ENCODE measurements at regions not wholly inside any gene's neighbourhood (a gene's known extent, or its start where the extent isn't known, plus 50 kb on each side); places are given as distances from the start of the nearest gene placed in this dataset.
"Not testable (repeated sequence)": the region's sequence is repeated elsewhere in the genome, so short reads cannot be mapped to it uniquely, and the experiment has no call there.

DNA sequence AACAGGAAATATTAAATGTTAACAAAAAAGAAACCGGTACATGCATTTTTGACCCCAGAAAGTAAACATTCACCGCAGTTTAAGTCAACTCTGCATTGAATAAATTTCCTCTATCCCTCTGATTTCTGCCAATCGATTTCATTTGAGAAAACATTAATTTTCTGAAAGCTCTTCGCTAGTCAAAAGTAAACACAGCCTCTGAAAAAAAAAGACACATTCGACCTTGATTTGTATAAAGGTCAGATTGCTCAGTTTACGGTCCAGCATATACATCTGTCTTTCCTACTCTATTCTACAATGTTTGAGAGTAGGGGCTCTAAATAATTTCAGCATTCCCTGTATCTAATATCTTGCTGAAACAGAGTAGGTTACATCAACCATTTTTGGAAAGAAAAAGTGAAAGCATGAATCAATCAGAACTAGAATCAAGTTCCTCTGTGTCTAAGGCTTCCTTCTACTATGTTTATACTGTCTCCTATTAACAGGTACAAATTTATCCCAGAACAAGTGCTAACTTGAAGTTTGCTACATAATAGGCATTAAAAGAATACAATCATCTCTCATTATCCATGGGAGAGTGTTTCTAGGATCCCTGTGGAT lies 243.8 kb downstream of the UBE2NL start:
- H3K36me3 ChIP-seq; H3K27ac ChIP-seq; DNase-seq; H3K4me3 ChIP-seq; H3K27me3 ChIP-seq; ATAC-seq; H3K4me1 ChIP-seq; H3K9me3 ChIP-seq; intact Hi-C loops (cut with DNase I): not testable (repeated sequence)

DNA sequence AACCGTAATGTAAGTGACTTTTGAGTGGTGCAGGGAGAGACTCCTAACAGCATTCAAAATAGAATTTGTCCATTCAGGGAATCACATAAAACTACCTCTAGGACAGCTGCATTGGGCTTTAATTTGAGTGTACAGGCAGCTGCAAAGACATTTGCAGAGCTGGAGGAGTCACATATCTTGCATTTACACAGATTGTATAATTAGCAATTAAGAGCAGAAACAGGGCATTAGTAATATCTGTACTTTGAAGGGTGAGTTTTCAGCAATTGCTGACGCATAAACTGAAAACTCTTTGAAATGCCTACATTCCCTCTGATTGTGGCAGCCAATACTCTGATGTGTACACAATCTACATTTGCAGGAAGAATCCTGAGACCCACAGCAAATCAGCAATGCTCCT lies 245.6 kb downstream of the UBE2NL start:
- DNase-seq; H3K27me3 ChIP-seq; intact Hi-C loops (cut with DNase I); H3K4me3 ChIP-seq; H3K4me1 ChIP-seq; H3K36me3 ChIP-seq; H3K27ac ChIP-seq; H3K9me3 ChIP-seq; ATAC-seq: not testable (repeated sequence)

DNA sequence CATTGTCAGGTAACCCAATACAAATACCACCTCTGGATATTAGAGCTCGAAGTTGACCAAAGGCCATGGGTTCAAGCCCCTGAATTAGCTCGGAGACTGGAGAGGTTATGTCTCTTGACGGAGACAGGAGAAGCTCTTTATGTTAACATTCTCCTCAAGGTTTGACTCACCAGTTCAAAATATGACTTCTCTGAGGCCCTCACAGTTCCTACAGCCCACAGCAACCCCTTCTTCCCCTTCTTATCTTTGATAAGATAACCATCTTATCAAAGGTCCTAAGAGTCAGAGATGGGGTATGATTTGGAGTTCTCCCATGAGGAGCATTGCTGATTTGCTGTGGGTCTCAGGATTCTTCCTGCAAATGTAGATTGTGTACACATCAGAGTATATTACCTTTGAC lies 246.6 kb downstream of the UBE2NL start:
- H3K9me3 ChIP-seq; intact Hi-C loops (cut with DNase I); ATAC-seq; H3K36me3 ChIP-seq; H3K4me1 ChIP-seq; H3K4me3 ChIP-seq; H3K27ac ChIP-seq; H3K27me3 ChIP-seq; DNase-seq: not testable (repeated sequence)

DNA sequence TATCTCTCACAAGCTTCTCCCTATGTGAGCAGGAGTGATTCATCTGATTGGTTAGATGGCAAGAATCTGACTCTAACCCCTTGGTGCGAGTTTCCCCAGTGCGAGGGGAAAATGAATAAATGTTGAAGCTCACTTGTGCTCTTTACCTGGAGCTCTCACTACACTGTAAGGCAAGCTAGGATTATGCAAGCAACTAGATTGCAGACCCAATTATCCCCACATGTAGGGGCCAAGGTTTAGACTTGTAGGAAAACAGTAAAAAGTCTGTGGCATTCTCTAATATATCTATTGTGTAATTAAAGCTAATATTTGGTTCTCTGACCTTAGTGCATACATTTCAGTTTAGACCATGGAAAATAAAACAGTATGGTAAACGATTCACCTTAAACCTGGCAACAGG lies 247.2 kb downstream of the UBE2NL start:
- H3K36me3 ChIP-seq; H3K27ac ChIP-seq; H3K9me3 ChIP-seq; DNase-seq; ATAC-seq; H3K4me1 ChIP-seq; H3K27me3 ChIP-seq; intact Hi-C loops (cut with DNase I); H3K4me3 ChIP-seq: not testable (repeated sequence)

DNA sequence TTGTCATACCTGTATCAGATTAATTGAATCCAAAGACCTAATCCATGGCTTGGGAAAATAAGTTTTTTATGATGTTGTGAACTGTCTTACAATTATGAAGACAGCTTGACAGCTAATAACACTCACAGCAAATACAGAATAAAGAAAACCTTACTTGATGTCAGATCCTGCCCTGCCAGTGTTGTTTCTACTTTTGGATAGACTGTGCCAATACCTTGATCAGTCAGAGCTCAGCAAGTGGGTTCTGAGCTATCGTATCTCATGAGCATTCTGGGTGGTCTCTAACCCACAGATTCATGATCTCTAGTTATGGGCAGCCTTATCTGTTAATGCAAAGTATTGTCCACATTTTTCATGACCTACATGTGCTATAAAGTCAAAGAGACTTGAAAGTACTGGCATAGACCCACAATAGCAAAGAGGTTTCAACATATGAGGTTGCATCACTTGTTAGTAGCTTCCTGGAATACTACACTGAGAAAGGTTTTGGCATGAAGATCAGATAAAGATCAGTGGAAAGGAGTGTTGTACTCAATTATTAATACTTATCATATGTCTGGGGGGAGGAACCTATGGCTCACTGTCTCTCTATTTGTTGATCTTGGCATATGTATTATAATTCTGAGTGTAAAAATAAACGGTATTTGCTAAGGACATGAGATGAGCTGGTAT lies 250.7 kb downstream of the UBE2NL start:
- intact Hi-C loops (cut with DNase I); H3K36me3 ChIP-seq; H3K4me3 ChIP-seq; H3K4me1 ChIP-seq; H3K9me3 ChIP-seq; DNase-seq; H3K27ac ChIP-seq; H3K27me3 ChIP-seq: not testable (repeated sequence)
- peak; percentile 46 for ATAC-seq

DNA sequence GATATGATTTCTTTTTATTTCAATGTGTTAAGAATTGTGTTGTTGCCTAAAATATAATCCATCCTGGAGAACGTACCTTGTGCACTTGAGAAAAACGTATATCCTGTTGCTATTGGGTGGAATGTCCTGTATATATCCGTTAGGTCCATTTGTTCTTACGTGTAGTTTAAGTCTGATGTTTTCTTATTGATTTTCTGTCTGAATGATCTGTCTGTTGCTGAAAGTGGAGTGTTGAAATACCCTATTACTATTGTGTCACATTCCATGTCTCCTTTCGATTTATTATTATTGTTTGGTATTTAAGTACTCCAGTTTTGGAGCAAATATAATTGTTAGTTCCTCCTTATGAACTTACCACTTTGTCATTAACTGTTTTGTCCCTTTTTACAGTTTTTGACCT lies 270.6 kb downstream of the UBE2NL start:
- ATAC-seq, H3K27me3 ChIP-seq, DNase-seq: not testable (repeated sequence)

DNA sequence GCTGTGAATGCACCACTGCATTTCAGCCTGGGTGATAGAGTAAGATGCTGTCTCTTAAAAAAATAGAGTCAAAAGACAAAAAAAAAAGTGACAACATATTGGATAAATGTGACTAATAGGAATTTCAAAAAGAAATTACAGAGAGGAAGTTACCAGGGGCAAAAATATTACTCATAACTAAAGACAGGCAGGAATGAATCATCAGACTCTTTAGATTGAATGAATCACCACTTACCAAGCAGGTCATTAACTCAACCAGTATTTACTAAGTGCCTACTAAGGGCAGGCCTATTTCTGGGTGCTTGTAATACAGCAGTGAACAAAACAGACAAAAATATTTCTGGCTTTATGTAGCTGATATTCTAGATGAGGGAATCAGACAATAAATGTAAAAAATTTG lies 301.3 kb downstream of the UBE2NL start:
- H3K9me3 ChIP-seq; H3K4me1 ChIP-seq; H3K27me3 ChIP-seq; DNase-seq; H3K36me3 ChIP-seq; H3K27ac ChIP-seq; intact Hi-C loops (cut with DNase I); ATAC-seq; H3K4me3 ChIP-seq: not testable (repeated sequence)

More for the DNA sequence above, 270.6 kb downstream of the UBE2NL start:
- H3K4me3 ChIP-seq; intact Hi-C loops (cut with DNase I); H3K9me3 ChIP-seq; H3K36me3 ChIP-seq; H3K4me1 ChIP-seq; H3K27ac ChIP-seq: not testable (repeated sequence)

DNA sequence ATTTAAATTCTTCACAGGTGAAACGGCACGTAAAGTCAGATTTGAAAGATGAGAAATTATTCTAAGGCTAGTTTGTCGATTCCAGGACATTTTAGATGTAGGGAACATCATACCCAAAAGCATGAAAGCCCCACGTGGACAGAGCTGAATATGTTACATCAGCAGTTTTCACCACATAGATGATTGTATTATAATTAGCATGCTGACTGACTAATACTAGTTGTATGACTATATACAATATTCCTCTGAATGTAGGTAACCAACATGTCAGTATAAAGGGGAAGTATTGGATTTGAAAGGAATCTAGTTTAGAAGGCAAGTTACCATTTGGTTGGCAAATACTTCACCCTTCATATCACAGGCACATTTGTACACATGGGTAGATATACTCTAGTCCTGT lies 304.6 kb downstream of the UBE2NL start:
- DNase-seq; H3K9me3 ChIP-seq; H3K4me3 ChIP-seq; H3K27ac ChIP-seq; intact Hi-C loops (cut with DNase I); H3K4me1 ChIP-seq; H3K27me3 ChIP-seq; ATAC-seq; H3K36me3 ChIP-seq: not testable (repeated sequence)

DNA sequence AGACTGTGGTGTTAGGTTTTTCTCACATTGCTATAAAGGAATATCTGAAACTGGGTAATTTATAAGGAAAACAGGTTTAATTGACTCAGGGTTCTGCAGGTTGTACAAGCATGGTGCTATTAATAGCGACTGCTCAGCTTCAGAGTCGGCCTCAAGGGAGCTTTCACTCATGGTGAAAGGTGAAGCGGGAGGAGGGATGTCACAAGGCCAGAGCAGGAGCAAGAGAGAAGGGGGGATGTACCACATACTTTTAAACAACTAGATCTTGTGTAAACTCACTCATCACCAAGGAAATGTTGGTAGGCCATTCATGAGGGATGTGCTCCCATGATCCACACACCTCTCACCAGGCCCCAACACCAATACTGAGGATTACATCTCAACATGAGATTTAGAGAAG lies 313.2 kb downstream of the UBE2NL start:
- ATAC-seq; DNase-seq; H3K4me3 ChIP-seq; H3K27me3 ChIP-seq; H3K9me3 ChIP-seq; H3K36me3 ChIP-seq; H3K4me1 ChIP-seq; H3K27ac ChIP-seq; intact Hi-C loops (cut with DNase I): not testable (repeated sequence)

DNA sequence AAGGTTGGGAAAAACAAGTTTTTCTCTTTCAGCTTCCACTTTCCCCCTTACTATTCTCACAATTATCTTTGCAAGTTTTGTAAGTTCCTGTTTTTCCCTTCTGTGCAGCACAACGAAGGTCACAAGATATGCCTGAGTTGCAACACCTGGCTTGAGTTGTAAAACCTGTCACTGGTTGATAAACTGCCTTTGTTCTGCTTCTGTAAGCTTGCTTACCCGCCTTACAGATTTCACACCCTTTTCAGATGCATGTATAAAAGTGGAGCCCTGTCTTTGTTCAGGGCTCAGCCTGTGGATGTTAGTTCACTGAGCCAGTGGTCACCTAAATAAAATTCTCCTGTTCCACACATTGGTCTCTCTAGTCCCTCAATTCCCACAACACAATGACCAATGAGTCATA lies 318.9 kb downstream of the UBE2NL start:
- ATAC-seq; H3K9me3 ChIP-seq; H3K36me3 ChIP-seq; H3K27me3 ChIP-seq; H3K4me1 ChIP-seq; DNase-seq; H3K4me3 ChIP-seq; intact Hi-C loops (cut with DNase I); H3K27ac ChIP-seq: not testable (repeated sequence)

DNA sequence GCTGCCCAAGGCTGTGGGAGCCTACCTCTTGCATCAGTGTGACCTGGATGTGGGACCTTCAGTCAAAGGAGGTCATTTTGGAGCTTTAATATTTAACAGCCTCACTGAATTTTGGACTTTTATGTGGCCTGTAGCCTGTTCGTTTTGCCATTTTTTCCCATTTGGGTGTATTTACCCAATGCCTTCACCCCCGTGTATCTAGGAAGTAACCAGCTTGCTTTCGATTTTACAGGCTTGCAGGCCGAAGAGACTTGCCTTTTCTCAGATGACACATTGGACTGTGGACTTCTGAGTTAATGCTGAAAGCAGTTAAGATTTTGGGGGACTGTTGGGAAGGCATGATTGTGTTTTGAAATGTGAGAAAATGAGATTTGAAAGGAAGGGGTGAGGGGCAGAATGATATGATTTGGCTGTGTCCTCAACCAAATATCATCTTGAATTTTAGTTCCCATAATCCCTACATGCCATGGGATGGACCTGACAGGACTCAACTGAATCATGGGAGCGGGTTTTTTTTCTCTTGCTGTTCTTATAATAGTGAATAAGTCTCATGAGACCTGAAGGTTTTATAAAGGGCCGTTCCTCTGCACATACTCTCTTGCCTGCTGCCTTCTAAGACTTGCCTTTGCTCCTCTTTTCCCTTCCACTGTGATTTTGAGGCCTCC lies 324.6 kb downstream of the UBE2NL start:
- H3K27me3 ChIP-seq; ATAC-seq; H3K9me3 ChIP-seq; H3K36me3 ChIP-seq; H3K4me3 ChIP-seq; H3K4me1 ChIP-seq; H3K27ac ChIP-seq; intact Hi-C loops (cut with DNase I); DNase-seq: not testable (repeated sequence)

Data from upper lobe of right lung (tissue), 1 donor.